GM10248 (cell line): ENCODE measurements at regions not wholly inside any gene's neighbourhood (a gene's known extent, or its start where the extent isn't known, plus 50 kb on each side); places are given as distances from the start of the nearest gene placed in this dataset.

ENCODE experiments used
- CTCF ChIA-PET: fragments of 300-600 bp; sonication (Branson Sonifier 250); formaldehyde crosslinking; extraction: SDS; loops from one replicate; lab custom pipeline; 2021; ENCODE audit warnings: antibody characterized with exemption; lab: Yijun Ruan, JAX
- POLR2A ChIA-PET: fragments of 350-650 bp; sonication (Branson Sonifier 250); formaldehyde crosslinking; extraction: SDS; loops from one replicate; lab custom pipeline; 2020; ENCODE audit warnings: antibody characterized with exemption; lab: Yijun Ruan, JAX
- DNase-seq: peaks from one replicate; pipeline ENCODE4 v3.0.0; 2012; ENCODE audit errors: extremely low spot score
- CTCF ChIP-seq: IDR thresholded peaks from 2 replicates; pipeline ENCODE4 v1.5.1; 2012; ENCODE audit warnings: mild to moderate bottlenecking, low read depth; ENCODE audit errors: extremely low read depth, missing control alignments, control extremely low read depth

- CTCF ChIA-PET = interaction anchor here (0.9 to 3.1 kb wide), 5 partner anchors 8 to 148 kb away, joined by 3 to 17 read pairs (median 3); no protein-coding TSS in a partner anchor
These were observed 91.9 kb upstream of the FOXP4 start for GRCh38 chr6:41454189-41454789.

GRCh38 chr6:41455410-41455809, 90.8 kb upstream of the FOXP4 start:
- CTCF ChIA-PET = interaction anchor here (0.9 to 2.2 kb wide), 5 partner anchors 10 to 139 kb away, joined by 3 to 9 read pairs (median 4); no protein-coding TSS in a partner anchor
- POLR2A ChIA-PET = no interaction called here
- no peak for DNase-seq
- no peak for TF ChIP-seq CTCF

More at GRCh38 chr6:41454189-41454789, 91.9 kb upstream of the FOXP4 start:
- DNase-seq = no peak
- TF ChIP-seq CTCF = no peak
- POLR2A ChIA-PET = no interaction called here

GRCh38 chr6:41455818-41456217, 90.4 kb upstream of the FOXP4 start:
- CTCF ChIA-PET = interaction anchor here (0.9 to 2.2 kb wide), 6 partner anchors 9 to 138 kb away, joined by 3 to 9 read pairs (median 4); no protein-coding TSS in a partner anchor
- POLR2A ChIA-PET = no interaction called here
- DNase-seq = no peak
- TF ChIP-seq CTCF = no peak

- ChIA-PET POLR2A (no interaction called here), CTCF (interaction anchor here (1.2 to 2.2 kb wide), 7 partner anchors 13 to 139 kb away, joined by 3 to 9 read pairs (median 4); no protein-coding TSS in a partner anchor)
These were observed 88.9 kb upstream of the FOXP4 start for GRCh38 chr6:41457303-41457670.

GRCh38 chr6:41459738-41460137, 86.4 kb upstream of the FOXP4 start:
- POLR2A ChIA-PET = no interaction called here
- CTCF ChIA-PET = interaction anchor here (0.6 to 7.2 kb wide), 8 partner anchors 11 to 140 kb away, joined by 3 to 151 read pairs (median 4); no protein-coding TSS in a partner anchor
- no peak for TF ChIP-seq CTCF
- no peak for DNase-seq

More at GRCh38 chr6:41457303-41457670, 88.9 kb upstream of the FOXP4 start:
- no peak for TF ChIP-seq CTCF
- no peak for DNase-seq

GRCh38 chr6:41460742-41461336, 85.3 kb upstream of the FOXP4 start:
- TF ChIP-seq CTCF = no peak
- ChIA-PET POLR2A (no interaction called here), CTCF (interaction anchor here (0.9 to 7.2 kb wide), 12 partner anchors 12 to 278 kb away, joined by 3 to 151 read pairs (median 4); no protein-coding TSS in a partner anchor)
- no peak for DNase-seq
